WI38 (cell line): ENCODE measurements at regions not wholly inside any gene's neighbourhood (a gene's known extent, or its start where the extent isn't known, plus 50 kb on each side); places are given as distances from the start of the nearest gene placed in this dataset.

Experiments
- H3K4me3 ChIP-seq: 2 replicates; pipeline ENCODE4 v1.5.1; 2011; ENCODE audit warnings: low read depth, mild to moderate bottlenecking, control low read depth, low read length
- CTCF ChIP-seq: IDR thresholded peaks from 2 replicates; pipeline ENCODE4 v1.5.1; 2012; ENCODE audit warnings: low read depth, mild to moderate bottlenecking, control low read depth, low read length

GRCh38 chr4:43766648-43767047 is 682.0 kb downstream of the KCTD8 start:
- no peak for TF ChIP-seq CTCF
- no peak overlapping the region for H3K4me3 ChIP-seq

- no peak for TF ChIP-seq CTCF
- H3K4me3 ChIP-seq = no peak overlapping the region
Observed at GRCh38 chr4:43776371-43776770, 672.2 kb downstream of the KCTD8 start.

DNA sequence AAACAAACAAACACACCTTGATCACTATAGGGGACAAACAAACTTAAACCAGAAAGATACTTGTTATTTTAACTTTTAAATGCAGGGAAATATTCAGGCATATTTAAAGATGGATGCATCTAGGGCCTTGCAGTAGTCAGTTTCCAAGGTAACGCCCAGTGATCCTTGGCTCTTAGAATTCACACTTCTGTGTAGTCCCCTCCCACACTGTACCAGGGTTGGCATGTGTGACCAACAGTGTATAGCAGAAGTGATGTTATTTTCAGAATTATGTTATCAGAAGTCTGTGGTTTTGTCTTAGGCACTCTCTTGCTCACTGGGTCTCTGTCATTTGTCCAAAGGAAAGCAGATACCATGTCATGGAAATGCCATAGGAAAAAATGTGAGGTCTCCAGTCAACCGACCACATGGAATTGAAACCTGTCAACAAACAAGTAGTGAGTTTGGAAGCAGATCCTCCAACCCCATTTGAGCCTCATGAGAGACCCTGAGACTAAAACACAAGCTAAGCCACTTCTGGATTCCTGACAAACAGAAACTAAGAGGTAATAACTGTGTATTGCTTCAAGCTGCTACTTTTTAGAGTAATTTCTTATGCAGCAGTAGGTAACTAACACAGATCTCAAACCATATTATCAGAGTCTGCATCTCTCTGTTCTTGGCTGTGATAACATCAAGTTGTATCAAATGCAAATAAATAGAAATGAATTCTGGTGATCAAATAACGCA is 670.3 kb downstream of the KCTD8 start:
- H3K4me3 ChIP-seq = no peak overlapping the region
- no peak for TF ChIP-seq CTCF

DNA sequence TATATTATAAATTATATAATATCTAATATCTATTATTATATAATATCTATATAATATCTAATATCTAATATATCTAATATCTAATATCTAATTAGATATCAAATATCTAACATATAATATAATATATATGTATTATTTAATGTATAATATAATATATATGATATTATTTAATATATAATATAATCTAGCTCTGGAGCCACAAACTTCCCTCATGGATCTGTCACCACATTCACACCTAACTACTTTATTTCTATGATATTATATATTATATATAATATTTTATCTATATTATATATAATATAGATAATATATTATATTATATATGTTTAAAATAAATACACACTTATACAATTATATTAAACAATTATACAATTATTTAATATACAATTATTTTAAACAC is 667.5 kb downstream of the KCTD8 start:
- H3K4me3 ChIP-seq = no peak overlapping the region
- TF ChIP-seq CTCF = no peak

DNA sequence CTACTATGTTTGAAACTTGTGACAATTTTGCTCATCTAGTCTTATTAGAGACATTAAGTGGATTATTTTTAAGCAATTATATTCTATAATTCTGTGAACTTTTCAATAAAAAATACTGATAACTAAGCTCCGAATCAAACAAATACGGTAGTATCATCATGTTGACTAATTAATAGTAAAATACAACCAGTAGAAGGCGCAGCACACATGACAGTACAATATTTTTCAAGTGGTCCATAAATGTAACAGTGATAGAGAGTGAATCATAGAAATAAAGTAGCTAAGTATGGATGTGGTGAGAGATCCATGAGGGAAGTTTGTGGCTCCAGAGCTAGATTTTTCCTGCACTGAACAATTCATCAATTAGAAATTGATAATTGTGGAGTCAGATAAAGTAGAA is 666.2 kb downstream of the KCTD8 start:
- no peak for TF ChIP-seq CTCF
- H3K4me3 ChIP-seq = no peak overlapping the region

GRCh38 chr4:43816116-43816515 is 632.5 kb downstream of the KCTD8 start:
- TF ChIP-seq CTCF = no peak
- no peak overlapping the region for H3K4me3 ChIP-seq

DNA sequence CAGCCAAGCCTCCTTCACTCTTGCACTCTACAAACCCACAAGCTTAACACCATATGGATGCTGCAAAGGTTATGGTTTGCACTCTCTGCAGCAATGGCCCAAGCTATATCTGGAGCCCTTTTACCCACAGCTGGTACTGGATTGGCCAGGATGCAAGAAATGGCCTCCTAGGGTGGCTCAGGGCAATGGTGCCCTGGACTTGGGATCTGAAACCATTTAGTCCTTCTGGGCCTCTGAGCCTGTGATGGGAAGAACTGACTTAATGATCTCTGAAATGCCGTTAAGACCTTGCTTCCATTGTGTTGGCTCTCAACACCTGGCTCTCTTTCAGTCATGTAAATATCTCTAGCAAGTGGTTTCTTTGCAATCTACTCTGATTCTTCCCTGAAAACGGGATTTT is 626.0 kb downstream of the KCTD8 start:
- no peak for TF ChIP-seq CTCF
- no peak overlapping the region for H3K4me3 ChIP-seq
